GM23248 (cell line): ENCODE measurements at regions not wholly inside any gene's neighbourhood (a gene's known extent, or its start where the extent isn't known, plus 50 kb on each side); places are given as distances from the start of the nearest gene placed in this dataset.
A peak's percentile ranks its signal among the peaks of the same experiment; 100 is the strongest.

Experiments
- DNase-seq: peaks from one replicate; pipeline ENCODE4 v3.0.0-alpha.2; 2015
- H2AFZ ChIP-seq: fragments of 200-600 bp; sonication (generic); 2 replicates; pipeline ENCODE4 v1.6.1; 2016; ENCODE audit warnings: antibody characterized with exemption
- H3F3A ChIP-seq: fragments of 200-600 bp; sonication (generic); 2 replicates; pipeline ENCODE4 v1.6.1; 2016; ENCODE audit warnings: mild to moderate bottlenecking, antibody characterized with exemption, mixed run types; ENCODE audit not compliant: insufficient read depth
- H3K27ac ChIP-seq: fragments of 200-600 bp; sonication (generic); 2 replicates; pipeline ENCODE4 v1.5.1; 2016; ENCODE audit warnings: mild to moderate bottlenecking
- H3K27me3 ChIP-seq: fragments of 200-600 bp; sonication (generic); replicated peaks from 2 replicates; pipeline ENCODE4 v1.6.1; 2016; ENCODE audit warnings: mild to moderate bottlenecking; ENCODE audit not compliant: insufficient read depth
- H3K36me3 ChIP-seq: fragments of 200-600 bp; sonication (generic); 2 replicates; pipeline ENCODE4 v1.6.1; 2016; ENCODE audit warnings: low read depth, mild to moderate bottlenecking
- H3K4me1 ChIP-seq: fragments of 200-600 bp; sonication (generic); 2 replicates; pipeline ENCODE4 v1.6.1; 2016; ENCODE audit warnings: mild to moderate bottlenecking; ENCODE audit not compliant: insufficient read depth
- H3K4me2 ChIP-seq: fragments of 200-600 bp; sonication (generic); one replicate; pipeline ENCODE4 v1.6.1; 2016; ENCODE audit warnings: mild to moderate bottlenecking; ENCODE audit not compliant: unreplicated experiment
- H3K4me3 ChIP-seq: fragments of 200-600 bp; sonication (generic); 2 replicates; pipeline ENCODE4 v1.5.1; 2016; ENCODE audit warnings: mild to moderate bottlenecking
- H3K79me2 ChIP-seq: fragments of 200-600 bp; sonication (generic); 2 replicates; pipeline ENCODE4 v1.6.1; 2016; ENCODE audit warnings: mild to moderate bottlenecking; ENCODE audit not compliant: insufficient read depth
- H3K9ac ChIP-seq: fragments of 200-600 bp; sonication (generic); 2 replicates; pipeline ENCODE4 v1.6.1; 2016; ENCODE audit warnings: mild to moderate bottlenecking
- H3K9me2 ChIP-seq: fragments of 200-600 bp; sonication (generic); 2 replicates; pipeline ENCODE4 v1.6.1; 2016; ENCODE audit warnings: mixed run types, mild to moderate bottlenecking, moderate library complexity; ENCODE audit not compliant: insufficient read depth
- H3K9me3 ChIP-seq: fragments of 200-600 bp; sonication (generic); one replicate; pipeline ENCODE4 v1.6.1; 2017; ENCODE audit warnings: low read depth
- H4K20me1 ChIP-seq: fragments of 200-600 bp; sonication (generic); 2 replicates; pipeline ENCODE4 v1.6.0; 2016; ENCODE audit not compliant: insufficient read depth
- EZH2 ChIP-seq: fragments of 200-600 bp; sonication (generic); IDR thresholded peaks from 2 replicates; pipeline ENCODE4 v1.6.1; 2018; ENCODE audit warnings: antibody characterized with exemption, mild to moderate bottlenecking; ENCODE audit not compliant: insufficient read depth, poor library complexity, severe bottlenecking
- EZH2phosphoT487 ChIP-seq: fragments of 200-600 bp; sonication (generic); IDR thresholded peaks from 2 replicates; pipeline ENCODE4 v1.6.1; 2018; ENCODE audit warnings: antibody characterized with exemption, moderate library complexity, mild to moderate bottlenecking, low read depth; ENCODE audit not compliant: insufficient read depth
- WGBS, 2 experiments: methylation state at CpG; one replicate each; pipeline ENCODE4 v1.1.6; 2015 to 2017; ENCODE audit warnings: low lambda C conversion rate in 2 of 2, low coverage in 1 of 2; ENCODE audit errors: missing lambda C conversion rate in 2 of 2; 5-methylcytosine and 5-hydroxymethylcytosine counted together
- in situ Hi-C: fragments of 300-500 bp; cut with MboI; formaldehyde crosslinking; loops from 2 replicates; pipeline ENCODE4 v1.15.0; 2020

DNA sequence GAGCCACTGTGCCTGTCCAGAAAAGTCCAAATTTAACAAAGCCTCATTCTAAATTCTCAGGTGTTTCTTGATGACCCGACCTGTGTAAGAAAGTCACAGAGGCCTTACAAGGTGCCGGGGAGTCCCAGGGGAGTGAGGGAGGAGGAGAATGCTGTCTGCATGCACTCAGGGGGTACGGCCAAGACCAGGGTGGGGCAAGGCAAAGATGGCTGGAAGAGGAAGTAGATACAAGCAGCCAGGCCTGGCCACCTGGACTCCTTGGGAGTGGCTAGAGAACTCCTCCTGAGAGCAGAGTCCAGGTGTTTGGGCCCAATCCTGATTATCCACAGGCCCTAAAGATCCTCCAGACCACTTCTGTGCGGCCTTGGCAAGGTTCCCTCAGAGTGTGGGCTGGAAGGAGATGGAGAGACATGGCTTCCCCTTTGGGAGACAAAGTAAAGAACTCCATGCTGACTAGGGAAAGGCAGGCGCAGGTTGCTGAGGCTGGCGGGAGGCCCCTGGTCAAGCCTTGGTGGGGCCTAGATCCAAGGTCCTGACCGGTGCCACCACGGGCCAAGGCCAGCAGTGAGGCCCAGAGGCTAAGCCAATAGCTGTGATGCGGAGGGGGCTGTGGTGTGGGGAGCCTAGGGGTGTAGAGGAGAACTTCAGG is 74.7 kb downstream of the COPS8 start:
- H3K4me3 ChIP-seq: no peak overlapping the region
- no peaks in the 10 kb centered on the region for H3K27me3 ChIP-seq
- H3K9me2 ChIP-seq: no peaks in the 10 kb centered on the region
- H3K4me1 ChIP-seq: peaks cover 30% of the 10 kb centered on the region
- no peaks in the 10 kb centered on the region for H3K79me2 ChIP-seq
- H2AFZ ChIP-seq: no peak overlapping the region
- no peaks in the 10 kb centered on the region for H4K20me1 ChIP-seq
- H3K27ac ChIP-seq: no peak overlapping the region
- WGBS, 2 experiments: 89 to 91% methylated on average over 9 of the region's 9 CpGs
- H3F3A ChIP-seq: peaks cover 12% of the 10 kb centered on the region
- TF ChIP-seq EZH2 (no peak), EZH2phosphoT487 (no peak)
- in situ Hi-C loops: loop anchor here (25.0 kb wide), 1 partner anchor 402 kb away; the partner anchor contains the start of gene PRLH
- H3K9ac ChIP-seq: no peak overlapping the region
- H3K4me2 ChIP-seq: no peak overlapping the region
- H3K36me3 ChIP-seq: no peaks in the 10 kb centered on the region
- H3K9me3 ChIP-seq: no peaks in the 10 kb centered on the region
- no peak for DNase-seq

GRCh38 chr2:237161189-237161588 is 75.5 kb downstream of the COPS8 start:
- in situ Hi-C loops: loop anchor here (25.0 kb wide), 1 partner anchor 401 kb away; the partner anchor contains the start of gene PRLH
- no peaks in the 10 kb centered on the region for H3K27me3 ChIP-seq
- no peak overlapping the region for H3K4me3 ChIP-seq
- TF ChIP-seq EZH2: no peak
- no peak for TF ChIP-seq EZH2phosphoT487
- peaks cover 4% of the 10 kb centered on the region; the same call in 1 of the 2 replicates for H3F3A ChIP-seq
- no peak overlapping the region for H3K4me2 ChIP-seq
- H3K9ac ChIP-seq: peak overlapping the region; percentile 16; the same call in 1 of the 2 replicates
- DNase-seq: peak; percentile 30
- peak overlapping the region; percentile 48 for H2AFZ ChIP-seq
- H3K4me1 ChIP-seq: peaks cover 22% of the 10 kb centered on the region
- no peaks in the 10 kb centered on the region for H3K9me2 ChIP-seq
- no peaks in the 10 kb centered on the region for H3K36me3 ChIP-seq
- WGBS, 2 experiments: 10 to 37% methylated on average over 5 of the region's 5 CpGs
- H4K20me1 ChIP-seq: no peaks in the 10 kb centered on the region
- H3K79me2 ChIP-seq: no peaks in the 10 kb centered on the region
- no peaks in the 10 kb centered on the region for H3K9me3 ChIP-seq
- H3K27ac ChIP-seq: no peak overlapping the region

DNA sequence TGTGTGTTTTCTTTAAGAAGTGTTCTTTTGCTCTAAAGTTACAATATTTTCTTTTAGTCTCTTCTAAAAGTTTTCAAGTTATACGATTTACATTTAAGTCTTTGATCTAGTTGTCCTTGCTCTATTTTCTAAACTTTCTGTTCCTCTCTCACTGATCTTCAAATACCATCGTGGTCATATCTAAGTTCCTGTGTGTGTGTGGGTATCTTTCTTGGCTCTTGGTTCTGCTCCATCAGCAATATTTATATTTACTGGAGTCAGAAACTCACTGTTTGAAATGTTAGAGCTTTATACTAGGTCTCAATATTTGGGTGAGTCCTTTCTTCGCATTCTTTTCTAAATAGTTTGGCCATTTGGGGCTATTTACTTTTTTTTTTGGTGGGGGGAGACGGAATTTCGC is 77.3 kb downstream of the COPS8 start:
- 92 to 95% methylated on average over 5 of the region's 5 CpGs for WGBS, 2 experiments
- Histone ChIP-seq H3K79me2 (no peaks in the 10 kb centered on the region), H3F3A (no peaks in the 10 kb centered on the region), H3K4me3 (no peak overlapping the region), H3K27me3 (no peaks in the 10 kb centered on the region), H3K4me1 (peaks cover 6% of the 10 kb centered on the region; the same call in 1 of the 2 replicates), H3K4me2 (no peak overlapping the region), H3K36me3 (no peaks in the 10 kb centered on the region), H3K9me3 (no peaks in the 10 kb centered on the region), H2AFZ (no peak overlapping the region), H3K27ac (no peak overlapping the region), H4K20me1 (no peaks in the 10 kb centered on the region), H3K9ac (no peak overlapping the region), H3K9me2 (no peaks in the 10 kb centered on the region)
- no peak for TF ChIP-seq EZH2
- no peak for DNase-seq
- in situ Hi-C loops: loop anchor here (25.0 kb wide), 1 partner anchor 399 kb away; the partner anchor contains the start of gene PRLH

- no peak overlapping the region for H3K27ac ChIP-seq
- no peak overlapping the region for H3K4me2 ChIP-seq
- no peaks in the 10 kb centered on the region for H3K36me3 ChIP-seq
- H2AFZ ChIP-seq: peak overlapping the region; percentile 25; the same call in 1 of the 2 replicates
- no peaks in the 10 kb centered on the region for H3K9me2 ChIP-seq
- no peaks in the 10 kb centered on the region for H3K79me2 ChIP-seq
- H3K9ac ChIP-seq: no peak overlapping the region
- no peaks in the 10 kb centered on the region for H3K27me3 ChIP-seq
- no peak for TF ChIP-seq EZH2
- no peak for TF ChIP-seq EZH2phosphoT487
- no peak for DNase-seq
- WGBS, 2 experiments: 57 to 62% methylated on average over 10 of the region's 10 CpGs
- H4K20me1 ChIP-seq: no peaks in the 10 kb centered on the region
- H3K4me3 ChIP-seq: no peak overlapping the region
- no peaks in the 10 kb centered on the region for H3K9me3 ChIP-seq
- peaks cover 6% of the 10 kb centered on the region; the same call in 1 of the 2 replicates for H3K4me1 ChIP-seq
- in situ Hi-C loops: loop anchor here (25.0 kb wide), 1 partner anchor 398 kb away; the partner anchor contains the start of gene PRLH
- no peaks in the 10 kb centered on the region for H3F3A ChIP-seq
These were observed 78.9 kb downstream of the COPS8 start for GRCh38 chr2:237164474-237165042.
